ENCODE measurements at regions not wholly inside any gene's neighbourhood (a gene's known extent, or its start where the extent isn't known, plus 50 kb on each side); places are given as distances from the start of the nearest gene placed in this dataset.

GRCh38 chr1:79808816-79809475 lies 802.4 kb upstream of the ADGRL4 start:
- in situ Hi-C loops (cut with MboI; ENCODE audit: low pct_unique_long_range_greater_than_20kb, low sequenced_read_pairs, unreplicated experiment): no loop called here
- no peak for TF ChIP-seq CTCF (IDR thresholded peaks at IDR 0.05; ENCODE audit: extremely low read depth, insufficient read depth, missing control alignments)
- no peak for DNase-seq (ENCODE audit: low spot score)

- DNase-seq (ENCODE audit: low spot score): no peak
- TF ChIP-seq CTCF (IDR thresholded peaks at IDR 0.05; ENCODE audit: extremely low read depth, insufficient read depth, missing control alignments): no peak
- in situ Hi-C loops (cut with MboI; ENCODE audit: low pct_unique_long_range_greater_than_20kb, low sequenced_read_pairs, unreplicated experiment): no loop called here
Observed at GRCh38 chr1:79807816-79808215, 801.3 kb upstream of the ADGRL4 start.

GRCh38 chr1:79797487-79797886 lies 791.0 kb upstream of the ADGRL4 start:
- TF ChIP-seq CTCF (IDR thresholded peaks at IDR 0.05; ENCODE audit: extremely low read depth, insufficient read depth, missing control alignments): no peak
- no peak for DNase-seq (ENCODE audit: low spot score)
- in situ Hi-C loops (cut with MboI; ENCODE audit: low pct_unique_long_range_greater_than_20kb, low sequenced_read_pairs, unreplicated experiment): no loop called here

- in situ Hi-C loops (cut with MboI; ENCODE audit: low pct_unique_long_range_greater_than_20kb, low sequenced_read_pairs, unreplicated experiment): no loop called here
- DNase-seq (ENCODE audit: low spot score): no peak
- TF ChIP-seq CTCF (IDR thresholded peaks at IDR 0.05; ENCODE audit: extremely low read depth, insufficient read depth, missing control alignments): no peak
Observed at GRCh38 chr1:79796434-79796833, 789.9 kb upstream of the ADGRL4 start.

- no peak for DNase-seq (ENCODE audit: low spot score)
- no peak for TF ChIP-seq CTCF (IDR thresholded peaks at IDR 0.05; ENCODE audit: extremely low read depth, insufficient read depth, missing control alignments)
- in situ Hi-C loops (cut with MboI; ENCODE audit: low pct_unique_long_range_greater_than_20kb, low sequenced_read_pairs, unreplicated experiment): no loop called here
Observed at GRCh38 chr1:79792219-79792930, 785.8 kb upstream of the ADGRL4 start.

GRCh38 chr1:79791488-79792218 lies 785.1 kb upstream of the ADGRL4 start:
- DNase-seq (ENCODE audit: low spot score): no peak
- TF ChIP-seq CTCF (IDR thresholded peaks at IDR 0.05; ENCODE audit: extremely low read depth, insufficient read depth, missing control alignments): no peak
- in situ Hi-C loops (cut with MboI; ENCODE audit: low pct_unique_long_range_greater_than_20kb, low sequenced_read_pairs, unreplicated experiment): no loop called here

All from GM13977 (cell line).